NB4 (cell line): ENCODE measurements at regions not wholly inside any gene's neighbourhood (a gene's known extent, or its start where the extent isn't known, plus 50 kb on each side); places are given as distances from the start of the nearest gene placed in this dataset.
"Not testable (repeated sequence)": the region's sequence is repeated elsewhere in the genome, so short reads cannot be mapped to it uniquely, and the experiment has no call there.

ENCODE experiments used
- DNase-seq: peaks from one replicate; pipeline ENCODE4 v3.0.0; 2010; ENCODE audit warnings: low read depth
- H3K4me3 ChIP-seq: one replicate; pipeline ENCODE4 v1.5.1; 2011; ENCODE audit warnings: mild to moderate bottlenecking, low read depth, low read length, moderate library complexity
- MYC ChIP-seq: IDR thresholded peaks from 2 replicates; pipeline ENCODE4 v1.6.1; 2011; ENCODE audit warnings: low read depth, low read length
- POLR2A ChIP-seq: IDR thresholded peaks from 2 replicates; pipeline ENCODE4 v1.6.1; 2011; ENCODE audit warnings: mild to moderate bottlenecking; ENCODE audit not compliant: insufficient read length; ENCODE audit errors: extremely low read depth
- TF ChIP-seq, protein P1 (sequence below): IDR thresholded peaks from 2 replicates; pipeline ENCODE4 v1.6.1; 2011; ENCODE audit warnings: low read depth, low read length
- TF ChIP-seq, protein P2 (sequence below): IDR thresholded peaks from one replicate; pipeline ENCODE4 v1.5.1; 2012; ENCODE audit warnings: low read depth, low read length

DNA sequence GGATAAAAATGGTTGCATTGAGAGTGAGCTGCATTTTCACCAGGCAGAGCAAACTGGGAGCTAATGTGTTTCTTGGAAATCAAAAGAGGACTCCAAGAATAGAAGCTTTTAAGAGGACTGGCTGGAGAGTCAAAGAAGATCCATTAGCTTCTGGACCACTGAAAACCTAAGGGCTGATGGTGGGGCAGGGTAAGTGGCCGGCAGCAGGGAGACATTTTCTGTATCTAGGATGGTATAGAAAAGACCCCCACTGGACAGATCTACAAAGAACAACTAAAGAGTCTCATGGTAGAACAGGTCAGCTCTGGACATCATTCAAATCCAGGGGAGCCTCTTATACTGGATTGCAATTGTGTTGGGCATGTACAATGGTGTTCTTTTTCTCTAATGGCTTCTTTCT, 262.3 kb downstream of the PTGER3 start:
- TF ChIP-seq, protein P1, sequence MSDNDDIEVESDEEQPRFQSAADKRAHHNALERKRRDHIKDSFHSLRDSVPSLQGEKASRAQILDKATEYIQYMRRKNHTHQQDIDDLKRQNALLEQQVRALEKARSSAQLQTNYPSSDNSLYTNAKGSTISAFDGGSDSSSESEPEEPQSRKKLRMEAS, result no peak
- TF ChIP-seq MYC, result no peak
- H3K4me3 ChIP-seq, result no peak overlapping the region
- no peak for DNase-seq

DNA sequence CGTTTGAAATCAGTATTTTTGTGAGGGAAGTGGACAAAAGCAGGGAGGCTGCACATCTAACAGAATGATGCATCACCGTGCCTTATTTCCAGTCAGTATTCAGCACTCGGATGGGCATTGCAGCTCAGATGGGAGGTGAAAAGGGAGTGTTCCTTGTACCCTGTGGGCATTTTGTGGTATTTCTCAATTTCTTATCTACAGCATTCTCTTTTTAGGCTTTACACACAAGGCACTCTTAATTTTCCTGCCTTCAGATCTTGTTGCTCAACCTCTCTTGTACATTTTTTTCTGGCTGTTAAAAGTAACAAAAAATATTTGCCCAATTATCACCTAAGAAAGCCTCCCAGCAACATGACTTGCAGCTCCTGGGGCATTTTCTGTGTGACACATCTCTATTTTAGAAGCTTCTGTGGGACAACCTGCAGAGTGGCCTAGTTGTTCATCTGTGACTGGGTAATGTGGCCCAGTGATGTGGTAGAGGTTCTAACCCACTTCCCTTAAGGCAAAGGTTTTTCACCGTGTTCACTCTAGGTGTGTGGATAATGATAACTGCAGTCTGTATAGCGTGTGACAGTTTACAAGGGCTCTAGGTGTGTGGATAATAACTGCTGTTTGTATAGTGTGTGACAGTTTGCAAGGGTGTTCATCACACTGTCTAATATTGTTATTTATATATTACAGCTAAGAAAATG, 257.2 kb downstream of the PTGER3 start:
- no peak for TF ChIP-seq MYC
- TF ChIP-seq, protein P1, result no peak
- no peak for DNase-seq
- no peak overlapping the region for H3K4me3 ChIP-seq

DNA sequence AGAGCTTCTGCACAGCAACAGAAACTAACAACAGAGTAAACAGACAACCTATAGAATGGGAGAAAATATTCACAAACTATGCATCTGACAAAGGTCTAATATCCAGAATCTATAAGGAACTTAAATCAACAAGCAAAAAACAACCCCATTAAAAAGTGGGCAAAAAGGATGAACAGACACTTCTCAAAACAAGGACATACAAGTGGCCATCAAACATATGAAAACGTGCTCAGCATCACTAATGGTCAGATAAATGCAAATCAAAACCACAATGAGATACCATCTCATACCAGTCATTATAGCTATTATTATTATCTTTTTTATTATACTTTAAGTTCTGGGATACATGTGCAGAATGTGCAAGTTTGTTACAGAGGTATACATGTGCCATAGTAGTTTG, 252.6 kb downstream of the PTGER3 start:
- H3K4me3 ChIP-seq, DNase-seq: not testable (repeated sequence)

DNA sequence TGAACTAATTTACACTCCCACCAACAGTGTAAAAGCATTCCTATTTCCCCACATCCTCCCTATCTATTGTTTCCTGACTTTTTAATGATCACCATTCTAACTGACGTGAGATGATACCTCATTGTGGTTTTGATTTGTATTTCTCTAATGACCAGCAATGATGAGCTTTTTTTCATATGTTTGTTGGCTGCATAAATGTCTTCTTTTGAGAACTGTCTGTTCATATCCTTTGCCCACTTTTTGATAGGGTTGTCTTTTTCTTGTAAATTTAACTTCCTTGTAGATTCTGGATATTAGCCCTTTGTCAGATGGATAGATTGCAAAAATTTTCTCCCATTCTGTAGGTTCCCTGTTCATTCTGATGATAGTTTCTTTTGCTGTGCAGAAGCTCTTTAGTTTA, 251.3 kb downstream of the PTGER3 start:
- DNase-seq, H3K4me3 ChIP-seq: not testable (repeated sequence)

DNA sequence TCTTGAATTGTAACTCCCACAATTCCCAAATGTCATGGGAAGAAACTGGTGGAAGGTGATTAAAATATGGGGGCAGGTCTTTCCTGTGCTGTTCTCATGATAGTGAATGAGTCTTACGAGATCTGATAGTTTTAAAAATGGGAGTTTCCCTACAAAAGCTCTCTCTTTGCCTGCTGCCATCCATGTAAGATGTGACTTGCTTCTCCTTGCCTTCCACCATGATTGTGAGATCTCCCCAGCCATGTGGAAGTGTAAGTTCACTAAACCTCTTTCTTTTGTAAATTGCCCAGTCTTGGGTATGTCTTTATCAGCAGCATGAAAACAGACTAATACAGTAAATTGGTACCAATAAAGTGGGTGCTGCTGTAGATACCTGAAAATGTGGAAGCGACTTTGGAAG, 245.0 kb downstream of the PTGER3 start:
- not testable (repeated sequence) for H3K4me3 ChIP-seq, DNase-seq

DNA sequence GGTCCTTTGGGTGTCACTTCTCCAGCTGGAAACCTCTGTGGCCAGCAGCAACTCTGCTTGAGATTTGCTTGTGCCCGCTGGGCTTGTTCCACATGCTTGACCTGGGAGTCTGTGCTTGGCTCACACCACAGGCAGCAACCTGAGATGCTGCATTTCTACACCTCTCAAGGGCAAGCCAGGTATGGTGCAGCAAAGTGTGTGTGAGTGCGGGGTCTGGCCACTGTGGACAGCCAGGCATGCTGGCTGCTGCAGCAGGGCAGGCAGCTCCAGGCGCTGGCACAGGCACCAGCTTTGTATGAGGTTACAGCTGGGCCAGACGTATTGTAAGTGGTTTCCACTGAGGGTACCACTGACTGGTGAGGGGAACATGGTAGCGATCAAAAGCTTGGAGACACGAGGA, 242.0 kb downstream of the PTGER3 start:
- H3K4me3 ChIP-seq, result no peak overlapping the region
- no peak for DNase-seq
- TF ChIP-seq POLR2A, result no peak
- TF ChIP-seq, protein P1, result no peak

DNA sequence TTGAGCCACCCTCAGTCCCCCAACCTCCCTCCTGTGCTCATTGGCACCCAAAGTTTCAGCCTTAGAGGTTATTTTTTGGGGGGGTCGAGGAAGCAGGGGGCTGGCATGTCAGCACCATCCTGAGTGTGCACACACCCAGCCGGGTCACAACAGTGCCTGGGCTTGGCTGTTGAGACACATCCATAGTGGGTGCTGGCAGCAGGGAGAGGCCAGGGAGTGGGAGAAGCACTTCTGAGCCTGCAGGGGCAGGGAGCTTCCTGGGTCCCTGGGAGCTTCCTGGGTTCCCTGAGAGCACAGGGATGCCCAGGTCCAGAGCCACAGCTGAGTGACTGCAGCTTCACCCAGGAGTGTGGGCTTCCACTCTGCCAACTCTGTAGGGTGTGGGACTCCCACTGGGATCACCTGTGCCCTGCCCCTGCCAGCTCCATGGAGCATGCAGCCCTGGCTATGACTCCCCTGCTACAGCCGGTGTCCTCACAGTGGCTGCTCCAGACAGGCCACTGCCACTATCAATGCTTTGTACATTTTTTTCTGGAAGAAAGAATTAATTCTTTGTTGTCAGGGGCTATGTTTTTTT, 240.4 kb downstream of the PTGER3 start:
- TF ChIP-seq MYC, result no peak
- TF ChIP-seq, protein P2, sequence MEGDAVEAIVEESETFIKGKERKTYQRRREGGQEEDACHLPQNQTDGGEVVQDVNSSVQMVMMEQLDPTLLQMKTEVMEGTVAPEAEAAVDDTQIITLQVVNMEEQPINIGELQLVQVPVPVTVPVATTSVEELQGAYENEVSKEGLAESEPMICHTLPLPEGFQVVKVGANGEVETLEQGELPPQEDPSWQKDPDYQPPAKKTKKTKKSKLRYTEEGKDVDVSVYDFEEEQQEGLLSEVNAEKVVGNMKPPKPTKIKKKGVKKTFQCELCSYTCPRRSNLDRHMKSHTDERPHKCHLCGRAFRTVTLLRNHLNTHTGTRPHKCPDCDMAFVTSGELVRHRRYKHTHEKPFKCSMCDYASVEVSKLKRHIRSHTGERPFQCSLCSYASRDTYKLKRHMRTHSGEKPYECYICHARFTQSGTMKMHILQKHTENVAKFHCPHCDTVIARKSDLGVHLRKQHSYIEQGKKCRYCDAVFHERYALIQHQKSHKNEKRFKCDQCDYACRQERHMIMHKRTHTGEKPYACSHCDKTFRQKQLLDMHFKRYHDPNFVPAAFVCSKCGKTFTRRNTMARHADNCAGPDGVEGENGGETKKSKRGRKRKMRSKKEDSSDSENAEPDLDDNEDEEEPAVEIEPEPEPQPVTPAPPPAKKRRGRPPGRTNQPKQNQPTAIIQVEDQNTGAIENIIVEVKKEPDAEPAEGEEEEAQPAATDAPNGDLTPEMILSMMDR, result no peak
- TF ChIP-seq, protein P1, result no peak
- no peak for TF ChIP-seq POLR2A
- no peak overlapping the region for H3K4me3 ChIP-seq
- DNase-seq, result no peak

DNA sequence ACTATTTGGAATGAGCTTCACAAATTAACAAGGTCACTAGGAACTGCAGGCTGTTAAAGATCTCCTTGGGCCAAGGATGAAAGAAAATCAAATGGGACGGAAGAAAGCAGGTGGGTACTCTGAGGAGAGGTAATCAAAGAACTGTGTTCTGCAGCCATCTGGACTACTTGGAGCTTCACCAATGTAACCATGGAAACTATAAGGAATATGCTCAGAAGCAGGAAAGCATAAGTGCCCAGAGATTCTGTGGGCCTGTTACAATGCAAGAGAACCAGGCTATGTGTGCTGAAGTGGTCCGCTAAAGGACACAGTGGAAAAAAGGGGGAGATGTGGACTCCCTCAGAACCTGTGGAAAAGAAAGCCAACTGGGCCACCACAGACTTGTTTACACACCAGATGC, 238.5 kb downstream of the PTGER3 start:
- no peak overlapping the region for H3K4me3 ChIP-seq
- DNase-seq, result no peak
- TF ChIP-seq, protein P2, result no peak
- TF ChIP-seq MYC, result no peak
- no peak for TF ChIP-seq POLR2A
- TF ChIP-seq, protein P1, result no peak

DNA sequence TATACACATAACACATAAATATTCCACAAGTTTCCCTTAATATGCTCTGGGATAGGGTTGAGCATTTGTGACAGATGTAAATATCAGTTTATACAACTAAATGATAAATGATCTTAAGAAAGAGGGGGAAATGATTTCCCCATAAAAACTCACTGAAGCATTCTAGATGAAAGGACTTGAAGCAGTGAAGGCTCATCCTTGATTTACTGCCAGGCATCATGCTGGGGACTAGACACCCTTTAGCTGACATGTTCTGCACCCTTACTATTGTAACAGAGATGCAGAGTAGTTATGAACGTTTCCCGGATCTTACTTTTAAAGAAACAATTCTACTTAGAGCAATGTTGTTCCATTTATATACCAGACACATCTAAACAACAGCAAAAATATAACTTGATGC, 235.8 kb downstream of the PTGER3 start:
- TF ChIP-seq, protein P1, result no peak
- TF ChIP-seq POLR2A (no peak), MYC (no peak)
- TF ChIP-seq, protein P2, result no peak
- no peak for DNase-seq
- H3K4me3 ChIP-seq, result no peak overlapping the region
